ENCODE measurements at regions not wholly inside any gene's neighbourhood (a gene's known extent, or its start where the extent isn't known, plus 50 kb on each side); places are given as distances from the start of the nearest gene placed in this dataset.

DNA sequence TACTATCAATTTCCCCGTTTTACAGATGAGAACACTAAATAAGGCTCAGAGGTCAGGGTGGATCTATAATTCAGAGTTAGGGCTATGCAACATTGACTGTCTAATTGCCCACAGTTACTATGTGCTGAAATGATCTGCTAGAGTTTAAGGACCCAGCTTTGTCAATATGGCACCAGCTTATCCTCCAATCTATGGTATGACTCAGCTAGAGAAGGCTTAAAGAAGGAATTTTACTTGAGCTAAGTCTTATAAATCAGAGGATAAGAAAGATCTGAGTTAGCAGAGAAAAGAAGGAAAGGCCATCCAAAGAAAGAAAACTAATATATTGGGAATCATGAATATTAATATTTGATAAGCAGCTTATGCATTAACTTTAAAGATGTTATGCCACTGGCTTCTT lies 78.1 kb downstream of the ASB9 start:
- Mint-ChIP-seq H3K4me1 (no peaks in the 10 kb centered on the region), H3K27ac (no peak overlapping the region), H3K27me3 (ENCODE audit: low read depth, poor library complexity) (no peaks in the 10 kb centered on the region), H3K9me3 (peaks cover 14% of the 10 kb centered on the region), H3K4me3 (no peak overlapping the region), H3K36me3 (ENCODE audit: low read depth) (no peaks in the 10 kb centered on the region)
- TF ChIP-seq, protein P1, sequence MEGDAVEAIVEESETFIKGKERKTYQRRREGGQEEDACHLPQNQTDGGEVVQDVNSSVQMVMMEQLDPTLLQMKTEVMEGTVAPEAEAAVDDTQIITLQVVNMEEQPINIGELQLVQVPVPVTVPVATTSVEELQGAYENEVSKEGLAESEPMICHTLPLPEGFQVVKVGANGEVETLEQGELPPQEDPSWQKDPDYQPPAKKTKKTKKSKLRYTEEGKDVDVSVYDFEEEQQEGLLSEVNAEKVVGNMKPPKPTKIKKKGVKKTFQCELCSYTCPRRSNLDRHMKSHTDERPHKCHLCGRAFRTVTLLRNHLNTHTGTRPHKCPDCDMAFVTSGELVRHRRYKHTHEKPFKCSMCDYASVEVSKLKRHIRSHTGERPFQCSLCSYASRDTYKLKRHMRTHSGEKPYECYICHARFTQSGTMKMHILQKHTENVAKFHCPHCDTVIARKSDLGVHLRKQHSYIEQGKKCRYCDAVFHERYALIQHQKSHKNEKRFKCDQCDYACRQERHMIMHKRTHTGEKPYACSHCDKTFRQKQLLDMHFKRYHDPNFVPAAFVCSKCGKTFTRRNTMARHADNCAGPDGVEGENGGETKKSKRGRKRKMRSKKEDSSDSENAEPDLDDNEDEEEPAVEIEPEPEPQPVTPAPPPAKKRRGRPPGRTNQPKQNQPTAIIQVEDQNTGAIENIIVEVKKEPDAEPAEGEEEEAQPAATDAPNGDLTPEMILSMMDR (IDR thresholded peaks at IDR 0.05): no peak
- DNase-seq: no peak

DNA sequence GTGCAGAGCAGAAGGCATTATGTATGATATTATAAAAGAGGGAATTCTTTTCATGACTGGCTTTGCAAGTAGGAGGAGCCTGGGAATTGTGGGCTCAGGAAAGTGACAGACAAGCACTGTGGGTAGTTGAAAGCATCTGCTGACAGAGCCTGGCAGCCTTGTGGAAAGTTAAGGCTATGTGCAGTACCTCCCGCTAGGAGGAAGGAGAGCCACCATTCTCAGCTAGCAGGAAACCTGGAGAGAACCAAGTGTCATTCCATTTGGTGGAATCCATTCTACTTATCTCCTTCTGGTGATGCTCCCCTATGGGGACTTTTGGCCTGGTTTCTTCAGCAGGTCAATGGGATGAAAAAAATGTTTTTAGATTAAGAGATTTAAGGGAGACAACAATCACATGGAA lies 81.8 kb downstream of the ASB9 start:
- no peaks in the 10 kb centered on the region for H3K27me3 Mint-ChIP-seq (ENCODE audit: low read depth, poor library complexity)
- H3K9me3 Mint-ChIP-seq: peaks cover 23% of the 10 kb centered on the region
- H3K27ac Mint-ChIP-seq: no peak overlapping the region
- TF ChIP-seq, protein P1 (IDR thresholded peaks at IDR 0.05): no peak
- H3K36me3 Mint-ChIP-seq (ENCODE audit: low read depth): no peaks in the 10 kb centered on the region
- H3K4me3 Mint-ChIP-seq: no peak overlapping the region
- H3K4me1 Mint-ChIP-seq: no peaks in the 10 kb centered on the region
- DNase-seq: no peak

DNA sequence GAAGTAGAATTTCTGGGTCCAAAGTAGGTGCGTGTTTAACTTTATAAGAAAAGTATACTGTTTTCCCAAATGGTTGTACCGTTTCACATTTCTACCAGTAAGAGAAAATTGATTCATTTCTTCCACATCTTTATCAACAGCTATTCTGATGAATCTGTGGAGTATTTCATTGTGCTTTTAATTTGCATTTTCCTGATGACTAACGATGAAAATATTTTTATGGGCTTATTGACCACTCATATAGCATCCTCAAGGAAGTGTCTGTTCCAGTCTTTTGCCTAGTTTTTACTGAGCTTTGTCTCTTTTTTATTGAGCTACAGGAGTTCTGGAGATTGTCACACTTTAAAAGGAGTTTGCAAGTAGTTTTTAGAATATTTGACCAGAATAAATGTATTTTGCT lies 92.6 kb downstream of the ASB9 start:
- Mint-ChIP-seq H3K36me3 (ENCODE audit: low read depth) (no peaks in the 10 kb centered on the region), H3K27ac (no peak overlapping the region)

DNA sequence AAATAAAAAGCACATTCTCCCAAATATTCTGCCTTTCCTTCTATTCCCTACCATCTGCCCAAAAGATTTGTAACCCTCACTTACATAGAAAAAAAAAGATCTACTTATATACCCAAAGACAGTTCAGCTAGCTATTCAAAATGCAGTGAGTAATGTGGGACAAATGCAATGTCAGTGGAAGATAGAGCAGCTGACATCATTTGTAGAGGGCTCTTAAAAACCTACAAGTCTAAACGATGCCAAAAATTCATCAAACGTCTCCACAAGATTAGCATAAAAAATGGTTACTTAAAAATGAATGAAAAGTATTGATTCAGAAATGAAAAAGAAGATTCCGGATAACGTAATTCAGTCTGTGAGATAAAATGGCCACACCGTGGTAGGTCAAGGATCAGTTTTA lies 96.5 kb downstream of the ASB9 start:
- no peaks in the 10 kb centered on the region for H3K4me1 Mint-ChIP-seq
- no peak overlapping the region for H3K4me3 Mint-ChIP-seq
- H3K9me3 Mint-ChIP-seq: peaks cover 13% of the 10 kb centered on the region
- no peak for DNase-seq
- no peaks in the 10 kb centered on the region for H3K36me3 Mint-ChIP-seq (ENCODE audit: low read depth)
- H3K27me3 Mint-ChIP-seq (ENCODE audit: low read depth, poor library complexity): no peaks in the 10 kb centered on the region
- no peak overlapping the region for H3K27ac Mint-ChIP-seq
- TF ChIP-seq, protein P1 (IDR thresholded peaks at IDR 0.05): no peak

More for the DNA sequence above, 92.6 kb downstream of the ASB9 start:
- Mint-ChIP-seq H3K4me3 (no peak overlapping the region), H3K27me3 (ENCODE audit: low read depth, poor library complexity) (peaks cover 2% of the 10 kb centered on the region), H3K9me3 (peaks cover 9% of the 10 kb centered on the region), H3K4me1 (no peaks in the 10 kb centered on the region)
- no peak for DNase-seq
- TF ChIP-seq, protein P1 (IDR thresholded peaks at IDR 0.05): no peak

DNA sequence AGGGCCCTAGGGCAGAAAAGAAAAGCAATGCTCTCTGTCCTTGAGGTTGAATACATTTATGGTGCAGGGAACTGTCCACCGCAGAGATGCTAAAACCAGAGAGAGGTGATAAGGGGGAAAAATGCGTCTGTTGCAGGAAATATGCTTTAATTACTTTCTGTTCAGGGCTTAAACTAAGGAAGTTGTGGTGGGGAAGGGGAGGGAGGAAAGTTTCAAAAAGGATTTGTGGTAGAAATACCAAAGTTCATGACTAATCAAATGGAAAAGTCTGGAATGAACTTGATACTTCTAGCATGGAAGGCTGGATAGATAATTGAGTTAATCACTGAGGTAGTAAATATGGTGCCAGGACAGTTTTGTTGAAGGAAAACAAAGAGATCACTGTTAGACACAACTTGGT lies 99.0 kb downstream of the ASB9 start:
- H3K27ac Mint-ChIP-seq: no peak overlapping the region
- H3K4me3 Mint-ChIP-seq: no peak overlapping the region
- no peaks in the 10 kb centered on the region for H3K4me1 Mint-ChIP-seq
- H3K27me3 Mint-ChIP-seq (ENCODE audit: low read depth, poor library complexity): no peaks in the 10 kb centered on the region
- DNase-seq: no peak
- H3K9me3 Mint-ChIP-seq: peaks cover 23% of the 10 kb centered on the region
- TF ChIP-seq, protein P1 (IDR thresholded peaks at IDR 0.05): no peak
- H3K36me3 Mint-ChIP-seq (ENCODE audit: low read depth): no peaks in the 10 kb centered on the region

DNA sequence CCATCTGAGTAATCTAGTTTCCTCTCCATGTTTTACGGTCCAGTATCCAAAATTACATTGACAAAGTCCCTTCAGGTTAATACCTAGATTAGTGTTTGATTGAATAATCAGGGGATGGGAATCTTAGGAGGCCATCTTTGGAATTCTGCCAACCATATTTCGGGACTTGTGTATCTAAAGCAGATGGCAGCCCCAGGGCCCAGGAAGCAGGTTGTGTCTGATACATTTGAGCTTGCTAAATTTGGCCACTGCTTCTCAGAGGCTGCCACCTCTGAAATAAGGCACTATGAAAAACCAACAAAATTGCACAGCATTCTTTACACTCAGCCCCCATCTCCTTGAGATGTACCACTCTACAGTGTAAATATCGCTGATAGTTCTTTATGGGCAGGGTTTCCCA lies 102.1 kb downstream of the ASB9 start:
- Mint-ChIP-seq H3K27me3 (ENCODE audit: low read depth, poor library complexity) (no peaks in the 10 kb centered on the region), H3K27ac (no peak overlapping the region), H3K9me3 (peaks cover 20% of the 10 kb centered on the region), H3K4me3 (no peak overlapping the region), H3K36me3 (ENCODE audit: low read depth) (no peaks in the 10 kb centered on the region), H3K4me1 (no peaks in the 10 kb centered on the region)
- no peak for DNase-seq
- TF ChIP-seq, protein P1 (IDR thresholded peaks at IDR 0.05): no peak
